GM20000 (cell line): ENCODE measurements at regions not wholly inside any gene's neighbourhood (a gene's known extent, or its start where the extent isn't known, plus 50 kb on each side); places are given as distances from the start of the nearest gene placed in this dataset.
"Not testable (repeated sequence)": the region's sequence is repeated elsewhere in the genome, so short reads cannot be mapped to it uniquely, and the experiment has no call there.

Experiments
- DNase-seq: peaks from one replicate; pipeline ENCODE4 v3.0.0; 2012; ENCODE audit warnings: low spot score
- CTCF ChIP-seq: IDR thresholded peaks from 2 replicates; pipeline ENCODE4 v1.5.1; 2012; ENCODE audit warnings: mild to moderate bottlenecking, control low read depth; ENCODE audit errors: extremely low read depth, missing control alignments

- no peak for TF ChIP-seq CTCF
- no peak for DNase-seq
Observed at GRCh38 chrX:35291013-35291412, 348.4 kb downstream of the FAM47B start.

- no peak for DNase-seq
- TF ChIP-seq CTCF: no peak
Observed at GRCh38 chrX:35292522-35292921, 349.9 kb downstream of the FAM47B start.

DNA sequence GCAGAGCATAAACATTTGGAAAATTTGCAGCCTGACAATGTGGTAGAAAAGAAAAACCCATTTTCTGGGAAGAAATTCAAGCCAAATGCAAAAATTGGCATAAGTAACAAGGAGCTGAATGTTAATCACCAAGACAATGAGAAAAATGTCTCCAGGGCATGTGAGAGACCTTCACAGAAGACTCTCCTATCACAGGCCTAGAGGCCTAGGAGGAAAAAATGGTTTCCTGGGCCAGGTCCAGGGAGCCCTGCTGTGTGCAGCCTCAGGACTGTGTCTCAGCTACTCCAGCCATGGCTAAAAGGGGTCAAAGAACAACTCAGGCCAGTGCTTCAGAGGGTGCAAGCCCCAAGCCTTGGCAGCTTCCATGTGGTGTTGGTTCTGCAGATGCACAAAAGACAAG is 362.4 kb downstream of the FAM47B start:
- DNase-seq: not testable (repeated sequence)

DNA sequence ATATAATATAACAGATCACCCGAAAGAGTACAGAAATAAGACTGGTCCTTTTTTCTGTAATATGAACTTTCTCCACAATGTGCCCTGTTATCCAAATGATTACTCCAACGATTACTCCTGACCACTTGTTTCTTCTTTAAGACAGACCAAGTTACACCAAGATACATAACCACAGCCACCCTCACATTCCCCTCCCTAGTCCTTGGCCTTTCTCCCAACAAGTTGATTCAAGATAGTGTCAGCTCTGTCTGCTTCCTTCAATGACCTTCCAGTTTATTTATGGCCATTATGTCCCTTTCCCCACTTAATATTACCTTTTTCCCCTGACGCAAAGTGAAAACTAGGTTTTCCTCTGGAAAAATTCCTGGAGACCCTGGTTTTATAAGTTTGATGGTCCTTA is 397.2 kb downstream of the FAM47B start:
- no peak for DNase-seq
- no peak for TF ChIP-seq CTCF

DNA sequence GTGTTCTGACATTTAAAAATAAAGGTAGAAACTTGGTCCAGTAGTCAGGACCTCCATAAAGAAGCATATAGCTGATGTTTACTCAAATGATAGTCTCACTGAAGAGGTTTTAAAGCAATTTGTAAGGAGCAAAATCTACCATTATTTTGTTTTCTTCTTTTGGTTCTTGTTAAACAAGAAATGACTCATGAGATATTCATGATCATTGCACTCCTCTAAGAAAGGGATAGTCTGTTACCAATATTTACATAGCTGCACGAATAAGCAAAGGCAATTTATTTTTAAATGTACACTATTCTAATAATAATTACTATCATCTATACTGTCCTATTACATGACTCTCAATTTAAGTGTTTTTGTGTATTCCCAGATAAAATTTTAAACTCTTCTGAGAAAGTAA is 397.9 kb downstream of the FAM47B start:
- DNase-seq: no peak
- no peak for TF ChIP-seq CTCF

DNA sequence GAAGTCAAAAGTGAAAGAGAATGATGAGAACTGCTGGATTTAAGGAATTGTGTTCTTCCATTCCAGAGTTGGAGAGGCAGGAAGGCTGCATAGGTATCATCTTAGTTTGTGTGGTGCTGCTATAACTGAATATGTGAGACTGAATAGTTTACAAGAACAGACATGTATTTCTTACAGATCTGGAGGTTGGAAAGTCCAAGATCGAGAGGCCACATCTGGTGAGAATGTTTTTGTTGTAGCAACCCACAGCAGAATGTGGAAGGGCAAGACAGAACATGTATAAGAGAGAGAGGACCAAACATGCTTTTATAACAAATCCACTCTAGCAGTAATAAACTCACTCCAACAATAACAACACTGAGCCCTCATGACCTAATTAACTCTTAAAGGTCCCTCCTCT is 408.6 kb downstream of the FAM47B start:
- no peak for TF ChIP-seq CTCF
- DNase-seq: no peak

GRCh38 chrX:35351795-35352483 is 409.3 kb downstream of the FAM47B start:
- no peak for TF ChIP-seq CTCF
- DNase-seq: no peak

GRCh38 chrX:35357656-35358055 is 415.1 kb downstream of the FAM47B start:
- DNase-seq: no peak
- TF ChIP-seq CTCF: no peak
